SK-N-SH (cell line): ENCODE measurements at regions not wholly inside any gene's neighbourhood (a gene's known extent, or its start where the extent isn't known, plus 50 kb on each side); places are given as distances from the start of the nearest gene placed in this dataset.

Experiments
- EP300 ChIP-seq, 2 experiments: IDR thresholded peaks; 2 replicates each; pipeline versions ENCODE4 v1.4.0 to v1.6.1; 2012; ENCODE audit warnings: borderline replicate concordance in 1 of 2, low read depth in 1 of 2, low read length in 1 of 2
- FOSL2 ChIP-seq: IDR thresholded peaks from 2 replicates; pipeline ENCODE4 v1.4.0; 2012; ENCODE audit warnings: low read depth, mild to moderate bottlenecking, moderate library complexity, borderline replicate concordance
- YY1 ChIP-seq: IDR thresholded peaks from 2 replicates; pipeline ENCODE4 v1.4.0; 2012; ENCODE audit warnings: low read depth, mild to moderate bottlenecking

DNA sequence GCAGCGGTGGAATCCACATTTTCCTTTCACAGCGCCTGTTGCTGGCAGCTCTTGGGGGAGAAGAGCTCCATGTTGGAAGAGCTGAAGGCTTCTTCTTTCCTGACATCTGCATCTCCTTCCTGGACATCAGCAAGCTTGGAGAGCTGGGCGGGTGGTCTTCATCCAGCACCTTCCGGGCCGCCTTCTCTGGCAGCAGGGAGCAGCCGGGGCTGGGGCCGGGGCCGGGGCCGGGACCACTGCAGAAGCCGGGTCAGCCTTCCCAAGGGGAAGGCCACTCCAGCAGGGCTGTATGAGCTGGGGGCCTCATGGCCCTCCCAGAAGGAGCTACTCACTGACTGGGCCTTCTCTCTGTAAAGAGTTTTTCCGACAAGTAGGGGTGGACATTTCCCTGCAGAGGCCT, 787.5 kb downstream of the TLE4 start:
- TF ChIP-seq FOSL2 (no peak), EP300 (IDR thresholded peaks at IDR 0.05; ENCODE audit: borderline replicate concordance in 1 of 2, low read depth in 1 of 2, low read length in 1 of 2) (no peak), YY1 (no peak)
